Muscle of leg (tissue), 3 donors: ENCODE measurements at regions not wholly inside any gene's neighbourhood (a gene's known extent, or its start where the extent isn't known, plus 50 kb on each side); places are given as distances from the start of the nearest gene placed in this dataset.

ENCODE experiments used
- DNase-seq: peaks from one replicate; pipeline ENCODE4 v3.0.0; 2013
- H3K27ac ChIP-seq: one replicate; pipeline ENCODE4 v1.5.1; 2013; ENCODE audit warnings: mild to moderate bottlenecking, low read length, control low read depth
- H3K27me3 ChIP-seq: one replicate; pipeline ENCODE4 v1.6.1; 2013; ENCODE audit warnings: low read length; ENCODE audit not compliant: control insufficient read depth, insufficient read depth
- H3K36me3 ChIP-seq: one replicate; pipeline ENCODE4 v1.6.1; 2013; ENCODE audit warnings: low read length; ENCODE audit not compliant: control insufficient read depth, insufficient read depth
- H3K4me1 ChIP-seq: one replicate; pipeline ENCODE4 v1.6.1; 2013; ENCODE audit warnings: low read length; ENCODE audit not compliant: control insufficient read depth, insufficient read depth
- H3K4me3 ChIP-seq: one replicate; pipeline ENCODE4 v1.5.1; 2013; ENCODE audit warnings: low read length, control low read depth
- H3K9me3 ChIP-seq: replicated peaks from 2 replicates; pipeline ENCODE4 v1.6.1; 2013; ENCODE audit warnings: low read depth, low read length; ENCODE audit not compliant: control insufficient read depth
- WGBS: methylation state at CpG from one replicate; pipeline ENCODE4 v1.1.5; 2013; ENCODE audit warnings: missing lambda C conversion rate; ENCODE audit not compliant: insufficient coverage; 5-methylcytosine and 5-hydroxymethylcytosine counted together

DNA sequence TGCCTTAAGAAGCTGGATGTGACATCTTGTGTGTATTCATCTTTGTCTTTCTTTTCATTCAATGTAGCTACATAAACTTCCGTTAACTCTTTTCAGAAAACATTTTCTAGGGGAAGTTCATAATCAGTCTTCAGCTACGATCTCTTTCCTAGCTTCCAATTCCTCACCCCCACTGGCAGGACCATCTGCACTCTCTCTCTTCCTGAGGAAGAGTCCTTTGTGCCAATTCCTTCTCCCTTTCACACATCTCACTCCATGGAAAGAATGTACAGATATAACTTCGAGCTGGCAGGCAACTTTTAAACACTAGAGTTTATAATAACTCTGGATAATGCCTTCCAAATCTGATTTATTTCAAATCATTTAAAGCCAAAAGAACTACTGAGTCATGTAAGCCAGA lies 495.7 kb downstream of the GALC start:
- Histone ChIP-seq H3K4me3 (no peak overlapping the region), H3K27me3 (no peaks in the 10 kb centered on the region), H3K27ac (no peak overlapping the region), H3K36me3 (no peaks in the 10 kb centered on the region), H3K4me1 (no peaks in the 10 kb centered on the region), H3K9me3 (no peaks in the 10 kb centered on the region)
- peak; percentile 9 for DNase-seq
- WGBS = 71% methylated on average over 1 of the region's 3 CpGs

DNA sequence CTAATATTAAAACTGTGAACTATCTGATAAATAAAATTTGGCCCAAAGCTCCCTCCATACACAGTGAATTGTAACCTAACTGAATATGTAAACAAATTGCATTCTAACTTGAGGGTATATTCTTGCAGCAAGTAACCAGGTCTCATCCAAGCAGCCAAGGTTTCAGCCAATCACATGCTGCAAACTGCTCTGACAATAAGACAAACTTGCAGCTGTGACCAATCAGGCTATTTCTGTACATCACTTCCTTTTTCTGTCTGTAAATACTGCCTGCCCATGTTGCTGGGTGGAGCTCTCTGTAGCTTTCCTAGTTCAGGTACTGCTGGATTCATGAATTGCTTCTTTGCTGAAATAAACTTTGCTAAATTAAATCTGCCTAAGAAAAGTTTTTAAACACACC lies 499.0 kb downstream of the GALC start:
- Histone ChIP-seq H3K9me3 (no peaks in the 10 kb centered on the region), H3K27me3 (no peaks in the 10 kb centered on the region), H3K4me1 (no peaks in the 10 kb centered on the region), H3K36me3 (no peaks in the 10 kb centered on the region), H3K27ac (no peak overlapping the region), H3K4me3 (no peak overlapping the region)
- DNase-seq = no peak

DNA sequence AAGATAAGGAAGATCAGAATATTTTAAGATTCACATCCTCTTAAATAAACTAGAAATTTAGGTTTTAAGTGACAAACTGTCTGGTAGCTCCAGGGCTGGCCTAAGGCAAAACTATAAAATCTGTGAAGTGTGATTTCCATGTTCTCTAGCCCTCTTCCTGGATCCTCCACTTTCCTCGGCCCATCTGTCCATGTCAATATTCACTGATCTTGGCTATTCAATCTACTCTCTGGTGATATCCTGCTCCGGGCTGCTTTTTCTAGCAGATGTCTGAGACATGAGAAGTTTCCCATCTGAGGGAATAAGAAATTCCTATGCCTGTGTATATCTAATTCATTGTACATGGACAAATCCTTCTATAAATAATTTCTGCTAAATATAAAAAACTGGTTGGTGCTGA lies 500.4 kb downstream of the GALC start:
- H3K4me1 ChIP-seq = no peaks in the 10 kb centered on the region
- no peak overlapping the region for H3K4me3 ChIP-seq
- peak; percentile 49 for DNase-seq
- no peaks in the 10 kb centered on the region for H3K27me3 ChIP-seq
- no peak overlapping the region for H3K27ac ChIP-seq
- no peaks in the 10 kb centered on the region for H3K9me3 ChIP-seq
- no peaks in the 10 kb centered on the region for H3K36me3 ChIP-seq
- WGBS = 67% methylated on average over 1 of the region's 2 CpGs

DNA sequence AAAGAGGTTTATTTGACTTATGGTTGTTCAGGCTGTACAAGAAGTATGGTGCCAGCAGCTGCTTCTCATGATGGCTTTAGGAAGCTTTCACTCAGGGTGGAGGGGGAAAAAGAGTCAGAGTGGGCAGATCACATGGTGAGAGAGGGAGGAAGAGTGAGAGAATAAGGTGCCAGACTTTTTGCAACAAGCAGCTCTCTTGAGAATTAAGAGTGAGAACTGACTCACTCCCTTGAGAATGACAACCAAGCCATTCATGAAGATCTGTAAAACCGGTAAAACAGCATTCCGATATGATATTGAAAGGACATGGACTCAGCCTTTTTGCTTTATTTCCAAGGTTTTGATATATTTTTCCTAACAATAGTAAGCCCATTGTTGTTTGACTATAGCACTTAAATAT lies 501.2 kb downstream of the GALC start:
- Histone ChIP-seq H3K4me3 (no peak overlapping the region), H3K4me1 (no peaks in the 10 kb centered on the region), H3K27me3 (no peaks in the 10 kb centered on the region), H3K36me3 (no peaks in the 10 kb centered on the region), H3K27ac (no peak overlapping the region), H3K9me3 (no peaks in the 10 kb centered on the region)
- DNase-seq = no peak
- WGBS = no CpG with 5 or more reads among the region's 2 CpGs

DNA sequence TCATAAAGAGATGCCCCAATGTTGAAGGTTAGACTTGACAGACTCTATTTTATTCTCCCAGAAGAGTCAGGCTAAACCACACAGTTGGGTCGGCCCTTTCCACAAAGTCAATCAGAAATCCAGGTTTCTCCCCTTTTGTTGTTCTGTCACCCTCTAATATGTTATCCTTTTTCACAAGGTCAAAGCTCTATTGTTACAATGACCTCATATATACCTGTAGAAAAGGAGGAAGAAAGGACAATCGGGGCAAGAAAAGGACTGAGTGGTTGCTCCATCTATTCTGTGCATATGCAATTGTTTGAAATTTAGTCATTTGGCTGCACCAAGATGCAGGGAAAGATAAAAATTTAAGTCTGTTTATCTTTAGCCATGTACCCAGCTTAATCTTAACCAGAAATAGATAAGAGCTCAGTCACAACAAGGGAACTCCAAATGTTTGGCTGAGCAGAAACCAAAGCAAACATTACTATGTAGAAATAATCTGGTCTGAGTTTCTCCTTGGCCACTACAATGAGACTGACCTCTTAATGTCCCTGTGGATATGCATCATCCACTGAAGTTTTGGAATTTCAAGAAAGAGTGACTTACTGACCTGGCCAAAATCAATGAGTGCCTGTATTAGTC lies 503.7 kb downstream of the GALC start:
- no peaks in the 10 kb centered on the region for H3K27me3 ChIP-seq
- H3K9me3 ChIP-seq = no peaks in the 10 kb centered on the region
- no peak overlapping the region for H3K4me3 ChIP-seq
- H3K36me3 ChIP-seq = no peaks in the 10 kb centered on the region
- H3K4me1 ChIP-seq = no peaks in the 10 kb centered on the region
- H3K27ac ChIP-seq = no peak overlapping the region
- WGBS = no CpG with 5 or more reads among the region's 2 CpGs
- no peak for DNase-seq

DNA sequence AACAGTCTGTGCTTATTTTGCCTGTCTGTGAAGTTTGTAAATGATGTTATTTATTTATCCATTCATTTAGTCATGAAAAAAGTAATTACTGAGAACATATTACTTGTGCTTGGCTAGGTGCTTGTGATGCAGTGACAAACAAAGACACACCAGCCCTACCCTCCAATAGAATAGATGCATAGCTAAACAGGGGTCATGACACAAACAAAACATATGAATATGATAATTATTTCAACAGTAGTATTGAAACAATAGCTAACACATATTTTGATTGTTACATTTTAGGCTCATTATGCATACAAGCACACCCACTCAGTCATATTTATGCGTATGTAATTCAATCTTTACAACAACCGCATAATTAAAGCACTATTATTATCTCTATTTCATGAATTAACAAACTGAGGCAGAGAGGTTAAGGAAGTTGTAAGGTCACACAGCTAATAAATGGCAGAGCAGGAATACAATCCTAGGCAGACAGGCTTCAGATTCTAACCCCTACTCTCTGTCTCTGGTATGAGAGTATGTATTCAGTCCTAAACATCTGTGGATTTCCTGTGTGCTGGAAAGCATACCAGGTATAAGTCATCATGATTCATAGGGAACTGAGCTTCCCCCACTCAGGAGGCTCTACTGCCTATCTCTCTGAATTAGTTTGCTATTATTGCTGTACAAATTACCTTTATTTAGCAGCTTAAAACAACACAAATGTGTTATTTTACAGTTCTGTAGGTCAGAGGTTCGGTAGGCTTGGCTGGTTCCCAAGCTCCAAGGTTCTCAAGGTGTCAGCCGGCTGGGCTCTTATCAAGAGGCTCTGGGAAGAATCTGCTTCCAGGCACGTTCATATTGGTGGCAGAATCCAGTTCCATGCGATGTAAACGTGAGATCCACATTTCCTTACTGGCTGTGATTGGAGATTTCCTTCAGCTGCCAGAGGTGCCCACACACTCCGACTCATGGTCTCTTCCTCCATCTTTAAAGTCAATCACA lies 509.4 kb downstream of the GALC start:
- H3K4me1 ChIP-seq = no peaks in the 10 kb centered on the region
- no peak overlapping the region for H3K4me3 ChIP-seq
- H3K27me3 ChIP-seq = no peaks in the 10 kb centered on the region
- no peaks in the 10 kb centered on the region for H3K36me3 ChIP-seq
- no peak overlapping the region for H3K27ac ChIP-seq
- DNase-seq = no peak
- WGBS = 84% methylated on average over 6 of the region's 8 CpGs
- no peaks in the 10 kb centered on the region for H3K9me3 ChIP-seq

DNA sequence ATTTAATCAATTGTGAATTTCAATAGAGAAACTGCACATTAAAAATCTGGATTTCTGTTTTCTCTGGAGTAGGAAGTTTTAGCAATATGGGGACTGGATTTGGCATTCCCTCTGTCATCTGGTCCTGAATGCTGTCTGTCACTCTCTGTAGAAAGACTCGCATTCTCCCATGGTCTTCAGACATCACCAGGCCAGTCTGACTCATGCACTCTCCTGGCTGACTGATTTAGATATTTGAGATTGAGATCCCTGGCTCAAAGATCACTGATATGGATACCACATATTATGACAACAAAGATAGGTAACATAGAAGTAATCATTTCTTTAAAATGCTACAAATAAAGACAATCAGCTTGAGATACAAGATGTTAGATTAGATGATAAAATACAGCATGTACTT lies 524.5 kb downstream of the GALC start:
- no peak overlapping the region for H3K27ac ChIP-seq
- H3K27me3 ChIP-seq = no peaks in the 10 kb centered on the region
- H3K4me3 ChIP-seq = no peak overlapping the region
- no peaks in the 10 kb centered on the region for H3K4me1 ChIP-seq
- DNase-seq = no peak
- no peaks in the 10 kb centered on the region for H3K36me3 ChIP-seq
- WGBS = no CpG with 5 or more reads among the region's 1 CpG
- no peaks in the 10 kb centered on the region for H3K9me3 ChIP-seq

DNA sequence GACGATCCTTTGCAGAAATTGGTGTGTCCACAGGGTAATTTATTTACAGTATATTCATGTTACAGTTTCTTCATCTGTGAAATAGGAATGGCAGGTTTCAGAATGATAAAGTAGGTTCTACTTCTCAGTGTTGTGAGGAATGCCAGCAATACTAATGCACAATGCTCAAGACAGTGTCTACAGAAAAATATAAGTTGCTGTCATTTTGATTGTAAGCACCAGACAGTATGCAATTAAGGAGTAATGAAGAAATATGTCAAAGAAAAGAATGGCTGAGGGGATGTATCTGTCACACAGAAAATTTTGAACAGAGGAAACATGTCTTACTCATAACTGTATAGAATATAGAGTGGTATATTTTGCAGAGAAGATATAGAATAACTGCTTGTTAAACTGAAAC lies 525.4 kb downstream of the GALC start:
- DNase-seq = no peak
- Histone ChIP-seq H3K27ac (no peak overlapping the region), H3K9me3 (no peaks in the 10 kb centered on the region), H3K36me3 (no peaks in the 10 kb centered on the region), H3K4me3 (no peak overlapping the region), H3K4me1 (no peaks in the 10 kb centered on the region), H3K27me3 (no peaks in the 10 kb centered on the region)
- WGBS = no CpG with 5 or more reads among the region's 1 CpG

DNA sequence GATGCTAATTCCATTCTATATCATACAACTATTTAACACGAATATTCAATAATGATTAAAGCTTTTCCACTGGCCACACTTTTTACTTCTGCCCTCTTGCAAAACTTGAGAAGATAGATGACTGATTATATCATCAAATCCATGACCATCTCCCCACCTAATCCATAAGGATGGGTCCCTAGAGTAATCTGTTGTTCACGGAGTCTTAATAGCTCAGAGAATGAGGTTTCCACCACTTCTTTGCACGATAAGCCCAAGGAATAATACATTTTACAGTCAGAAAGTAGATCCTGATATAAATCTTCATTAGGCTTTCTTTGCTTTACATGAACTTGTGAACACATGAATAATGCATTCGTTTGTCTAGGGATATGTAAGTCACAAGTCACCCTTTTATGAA lies 527.2 kb downstream of the GALC start:
- Histone ChIP-seq H3K4me3 (no peak overlapping the region), H3K4me1 (no peaks in the 10 kb centered on the region), H3K36me3 (no peaks in the 10 kb centered on the region), H3K27me3 (no peaks in the 10 kb centered on the region), H3K9me3 (no peaks in the 10 kb centered on the region), H3K27ac (no peak overlapping the region)
- WGBS = no CpG with 5 or more reads among the region's 4 CpGs
- no peak for DNase-seq

DNA sequence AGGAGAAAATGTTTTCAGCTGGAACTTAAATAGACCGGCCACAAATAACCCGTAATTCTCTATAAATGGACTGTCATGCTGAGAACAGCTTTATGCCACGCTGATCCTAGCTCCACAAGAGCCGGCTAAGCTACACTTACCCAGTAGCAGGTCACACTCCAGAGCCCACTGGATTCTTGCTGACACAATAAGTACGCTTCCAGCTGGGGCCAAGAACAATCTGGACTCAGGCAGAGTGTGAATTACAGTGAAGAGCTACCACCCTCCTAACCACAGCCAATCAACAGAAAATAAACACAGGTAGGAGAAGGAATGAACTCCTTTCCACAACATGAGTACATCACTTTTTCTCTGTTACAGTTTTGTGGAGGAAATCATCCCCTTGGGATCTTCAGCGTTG lies 531.3 kb downstream of the GALC start:
- Histone ChIP-seq H3K9me3 (no peaks in the 10 kb centered on the region), H3K36me3 (no peaks in the 10 kb centered on the region), H3K27ac (no peak overlapping the region), H3K4me3 (no peak overlapping the region), H3K27me3 (no peaks in the 10 kb centered on the region), H3K4me1 (no peaks in the 10 kb centered on the region)
- WGBS = 57% methylated on average over 4 of the region's 6 CpGs
- peak; percentile 4 for DNase-seq
